Activated T-cell treated with anti-CD3 and anti-CD28 coated beads for 1 hour (primary cell): ENCODE measurements at regions not wholly inside any gene's neighbourhood (a gene's known extent, or its start where the extent isn't known, plus 50 kb on each side); places are given as distances from the start of the nearest gene placed in this dataset.

Experiments
- DNase-seq: peaks from one replicate; pipeline ENCODE4 v3.0.0-alpha.2; 2020; ENCODE audit warnings: low read depth

- no peak for DNase-seq
These were observed 210.9 kb upstream of the ZFP64 start for GRCh38 chr20:52402514-52402913.

GRCh38 chr20:52401431-52401830 lies 209.9 kb upstream of the ZFP64 start:
- DNase-seq, result no peak

GRCh38 chr20:52399352-52399751 lies 207.8 kb upstream of the ZFP64 start:
- DNase-seq, result no peak

- no peak for DNase-seq
These were observed 198.0 kb upstream of the ZFP64 start for GRCh38 chr20:52389606-52390005.

GRCh38 chr20:52383995-52384621 lies 192.5 kb upstream of the ZFP64 start:
- DNase-seq, result no peak

GRCh38 chr20:52382933-52383332 lies 191.4 kb upstream of the ZFP64 start:
- no peak for DNase-seq

GRCh38 chr20:52379723-52380336 lies 188.3 kb upstream of the ZFP64 start:
- DNase-seq, result peak; percentile 33

GRCh38 chr20:52372169-52372568 lies 180.6 kb upstream of the ZFP64 start:
- no peak for DNase-seq

GRCh38 chr20:52365688-52366087 lies 174.1 kb upstream of the ZFP64 start:
- DNase-seq, result no peak

GRCh38 chr20:52364405-52364804 lies 172.8 kb upstream of the ZFP64 start:
- no peak for DNase-seq

GRCh38 chr20:52361650-52362049 lies 170.1 kb upstream of the ZFP64 start:
- DNase-seq, result no peak

- DNase-seq, result no peak
These were observed 158.2 kb upstream of the ZFP64 start for GRCh38 chr20:52349806-52350205.

- no peak for DNase-seq
These were observed 156.9 kb upstream of the ZFP64 start for GRCh38 chr20:52348434-52348833.

GRCh38 chr20:52346797-52347196 lies 155.2 kb upstream of the ZFP64 start:
- no peak for DNase-seq

- DNase-seq, result no peak
These were observed 151.3 kb upstream of the ZFP64 start for GRCh38 chr20:52342913-52343312.

GRCh38 chr20:52340036-52340634 lies 148.6 kb upstream of the ZFP64 start:
- no peak for DNase-seq

- DNase-seq, result no peak
These were observed 141.2 kb upstream of the ZFP64 start for GRCh38 chr20:52332649-52333250.

- DNase-seq, result no peak
These were observed 140.7 kb upstream of the ZFP64 start for GRCh38 chr20:52332230-52332629.

- DNase-seq, result no peak
These were observed 140.1 kb upstream of the ZFP64 start for GRCh38 chr20:52331655-52332054.

GRCh38 chr20:52321396-52321795 lies 129.8 kb upstream of the ZFP64 start:
- no peak for DNase-seq

GRCh38 chr20:52318651-52319050 lies 127.1 kb upstream of the ZFP64 start:
- DNase-seq, result no peak

GRCh38 chr20:52313341-52313963 lies 121.9 kb upstream of the ZFP64 start:
- DNase-seq, result no peak
